K562 (cell line): ENCODE measurements at regions not wholly inside any gene's neighbourhood (a gene's known extent, or its start where the extent isn't known, plus 50 kb on each side); places are given as distances from the start of the nearest gene placed in this dataset.

Source experiments
- ATAC-seq: fragments of 200-7000 bp; cut with Tn5 transposase; 3 replicates; pipeline ENCODE4 v1.9.1; 2020; ENCODE audit warnings: moderate library complexity
- BruUV-seq: library from RNA; stranded (reverse); fragments of 400-500 nt; replicated peaks from 2 replicates; lab custom pipeline; 2021; lab: Mats Ljungman, UMichigan
- CTCF ChIA-PET: fragments of 300-600 bp; formaldehyde crosslinking; extraction: SDS; loops from one replicate; lab custom pipeline; 2021; ENCODE audit warnings: low intra/inter-chr PET ratio; lab: Yijun Ruan, JAX
- POLR2A ChIA-PET: fragments of 300-600, 350-650 bp; sonication (Branson Sonifier 250); formaldehyde crosslinking; extraction: SDS; loops from one replicate; lab custom pipeline; 2021; ENCODE audit warnings: antibody characterized with exemption, inconsistent platforms; lab: Yijun Ruan, JAX
- DNase-seq, 4 experiments: peaks; one replicate each; pipeline versions ENCODE4 v3.0.0 to v3.0.0-alpha.2; 2011 to 2018; ENCODE audit warnings: low spot score in 3 of 4, mixed read lengths in 3 of 4; ENCODE audit errors: extremely low read depth in 1 of 4
- FAIRE-seq: peaks from 2 replicates; lab custom pipeline; 2011; peaks lifted over from hg19 to GRCh38; lab: Jason Lieb, UNC
- H2AFZ ChIP-seq: 2 replicates; pipeline ENCODE4 v1.6.0; 2011; ENCODE audit warnings: low read depth, low read length, control low read depth, inconsistent platforms
- H3K27ac ChIP-seq: fragments of 200-600 bp; 3 replicates; pipeline ENCODE4 v1.8.0; 2011; ENCODE audit warnings: low read depth, mild to moderate bottlenecking, control low read depth, inconsistent platforms, low read length, moderate library complexity, mixed read lengths; ENCODE audit errors: extremely low read depth
- H3K27me3 ChIP-seq, 2 experiments: fragments of 300-600 bp in 1 of 2; 2 replicates in 1 of 2; 3 replicates in 1 of 2; pipeline versions ENCODE4 v1.6.0 to v1.8.0; 2011; ENCODE audit warnings: inconsistent platforms in 2 of 2, low read length in 2 of 2, mild to moderate bottlenecking in 1 of 2, mixed read lengths in 1 of 2, moderate library complexity in 1 of 2; ENCODE audit not compliant: control insufficient read depth in 2 of 2, insufficient read depth in 2 of 2
- H3K36me3 ChIP-seq: fragments of 300-600 bp; 3 replicates; pipeline ENCODE4 v1.8.0; 2011; ENCODE audit warnings: mild to moderate bottlenecking, low read length, inconsistent platforms; ENCODE audit not compliant: control insufficient read depth, insufficient read depth
- H3K4me1 ChIP-seq, 2 experiments: fragments of 200-600 bp in 1 of 2; replicated peaks in 1 of 2; 2 replicates in 1 of 2; 3 replicates in 1 of 2; pipeline versions ENCODE4 v1.5.1 to v1.8.0; 2011; ENCODE audit warnings: inconsistent platforms in 2 of 2, low read length in 2 of 2, mild to moderate bottlenecking in 1 of 2, mixed read lengths in 1 of 2, moderate library complexity in 1 of 2; ENCODE audit not compliant: control insufficient read depth in 2 of 2, insufficient read depth in 2 of 2
- H3K4me2 ChIP-seq: 2 replicates; pipeline ENCODE4 v1.6.1; 2011; ENCODE audit warnings: low read length, control low read depth, inconsistent platforms, mixed read lengths; ENCODE audit not compliant: insufficient read depth
- H3K4me3 ChIP-seq: fragments of 200-600 bp; sonication (generic), shearing (Covaris generic); 2 replicates; pipeline ENCODE4 v1.5.1; 2016; ENCODE audit warnings: control low read depth, inconsistent platforms
- H3K79me2 ChIP-seq: fragments of 200-600 bp; 3 replicates; pipeline ENCODE4 v1.8.0; 2011; ENCODE audit warnings: low read length, inconsistent platforms; ENCODE audit not compliant: control insufficient read depth, insufficient read depth
- H3K9ac ChIP-seq, 2 experiments: 2 replicates each; pipeline versions ENCODE4 v1.6.0 to v1.6.1; 2011; ENCODE audit warnings: low read depth in 2 of 2, low read length in 2 of 2, control low read depth in 1 of 2, inconsistent platforms in 1 of 2, mild to moderate bottlenecking in 1 of 2, mixed read lengths in 1 of 2; ENCODE audit not compliant: insufficient read depth in 1 of 2
- H3K9me1 ChIP-seq: one replicate; pipeline ENCODE4 v1.6.0; 2011; ENCODE audit warnings: inconsistent platforms, mild to moderate bottlenecking, low read length, moderate library complexity; ENCODE audit not compliant: control insufficient read depth, insufficient read depth
- H3K9me3 ChIP-seq: replicated peaks from 2 replicates; pipeline ENCODE4 v1.5.1; 2011; ENCODE audit warnings: low read depth, low read length, inconsistent platforms; ENCODE audit not compliant: control insufficient read depth, insufficient read depth
- H4K20me1 ChIP-seq: replicated peaks from 2 replicates; pipeline ENCODE4 v1.6.1; 2011; ENCODE audit warnings: low read length, inconsistent platforms, mixed read lengths; ENCODE audit not compliant: control insufficient read depth, insufficient read depth
- BACH1 ChIP-seq: fragments of 200-800 bp; sonication (Bioruptor generic); IDR thresholded peaks from 2 replicates; pipeline ENCODE4 v1.6.1; 2016; ENCODE audit warnings: missing genetic modification characterization, missing compliant biosample characterization
- IFI16 ChIP-seq: fragments of 250-450 bp; sonication (Bioruptor Pico); IDR thresholded peaks from 2 replicates; pipeline ENCODE4 v2.1.2; 2022; ENCODE audit warnings: mild to moderate bottlenecking, inconsistent platforms
- NR3C1 ChIP-seq: sonication (generic); formaldehyde crosslinking; IDR thresholded peaks from 2 replicates; pipeline ENCODE4 v1.8.1; 2022; ENCODE audit warnings: missing genetic modification reagents
- TEAD4 ChIP-seq, 2 experiments: sonication (generic) in 1 of 2; formaldehyde crosslinking in 1 of 2; IDR thresholded peaks; 2 replicates each; pipeline versions ENCODE4 v1.6.1 to v1.8.0; 2012 to 2022; ENCODE audit warnings: borderline replicate concordance in 1 of 2, inconsistent platforms in 1 of 2, low read length in 1 of 2, mild to moderate bottlenecking in 1 of 2, missing genetic modification reagents in 1 of 2
- ZNF217 ChIP-seq: sonication (generic); formaldehyde crosslinking; IDR thresholded peaks from 2 replicates; pipeline ENCODE4 v1.8.0; 2022; ENCODE audit warnings: mild to moderate bottlenecking, missing genetic modification reagents
- WGBS: fragments of 100-300 bp; shearing (Covaris generic); methylation state at CpG from one replicate; pipeline ENCODE4 v1.1.6; 2016; ENCODE audit warnings: low coverage, mixed read lengths; ENCODE audit not compliant: insufficient coverage; ENCODE audit errors: missing lambda C conversion rate; 5-methylcytosine and 5-hydroxymethylcytosine counted together
- in situ Hi-C: fragments of 300-500 bp; cut with MboI; formaldehyde crosslinking; loops from 4 replicates; pipeline ENCODE4 v1.15.0; 2018; ENCODE audit warnings: inconsistent platforms, mixed read lengths
- intact Hi-C: fragments of 100-400 bp; cut with micrococcal nuclease; formaldehyde crosslinking; loops from 2 replicates; pipeline ENCODE4 v1.14.2; 2022
- TF ChIP-seq, protein P1 (sequence below): sonication (generic); formaldehyde crosslinking; IDR thresholded peaks from 2 replicates; pipeline ENCODE4 v1.8.0; 2023; ENCODE audit warnings: mild to moderate bottlenecking, missing genetic modification reagents

DNA sequence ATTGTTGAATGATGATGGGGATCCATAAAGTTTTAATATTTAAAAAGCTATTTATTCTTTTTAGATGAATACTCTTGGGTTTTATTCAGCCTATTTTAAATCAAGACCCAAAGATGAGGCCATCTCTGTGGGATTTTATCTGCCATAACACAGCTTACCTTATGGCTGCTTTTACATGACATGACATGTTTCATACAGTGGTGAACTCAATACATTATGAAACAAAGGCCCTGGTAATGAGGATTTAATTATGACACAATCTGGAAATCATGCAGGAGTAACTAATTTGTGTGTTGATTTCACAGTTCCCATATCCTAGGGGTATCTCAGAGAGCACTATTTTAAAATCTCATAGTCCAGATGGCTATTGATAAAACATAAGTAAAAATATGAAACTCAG is 661.8 kb upstream of the FZD8 start:
- FAIRE-seq (no peak), DNase-seq (no peak), ATAC-seq (no peak)
- H3K36me3 ChIP-seq, result no peaks in the 10 kb centered on the region
- H3K4me2 ChIP-seq, result no peak overlapping the region
- H3K9me3 ChIP-seq, result no peaks in the 10 kb centered on the region
- H3K4me3 ChIP-seq, result no peak overlapping the region
- ChIA-PET CTCF (no interaction called here), POLR2A (no interaction called here)
- no peak overlapping the region for H2AFZ ChIP-seq
- H3K79me2 ChIP-seq, result no peaks in the 10 kb centered on the region
- no peak overlapping the region for H3K9ac ChIP-seq
- no peaks in the 10 kb centered on the region for H3K4me1 ChIP-seq
- no peaks in the 10 kb centered on the region for H4K20me1 ChIP-seq
- H3K27ac ChIP-seq, result no peak overlapping the region
- H3K9me1 ChIP-seq, result no peaks in the 10 kb centered on the region
- intact Hi-C loops (no loop called here), in situ Hi-C loops (no loop called here)
- TF ChIP-seq NR3C1 (CRISPR knock-in tag) (no peak), TEAD4 (IDR thresholded peaks at IDR 0.05; ENCODE audit: low read length) (no peak), TEAD4 (CRISPR knock-in tag; IDR thresholded peaks at IDR 0.05; ENCODE audit: borderline replicate concordance) (no peak), ZNF217 (CRISPR knock-in tag) (no peak), BACH1 (tag) (no peak)
- BruUV-seq, result no TSS peak
- no peaks in the 10 kb centered on the region for H3K27me3 ChIP-seq

DNA sequence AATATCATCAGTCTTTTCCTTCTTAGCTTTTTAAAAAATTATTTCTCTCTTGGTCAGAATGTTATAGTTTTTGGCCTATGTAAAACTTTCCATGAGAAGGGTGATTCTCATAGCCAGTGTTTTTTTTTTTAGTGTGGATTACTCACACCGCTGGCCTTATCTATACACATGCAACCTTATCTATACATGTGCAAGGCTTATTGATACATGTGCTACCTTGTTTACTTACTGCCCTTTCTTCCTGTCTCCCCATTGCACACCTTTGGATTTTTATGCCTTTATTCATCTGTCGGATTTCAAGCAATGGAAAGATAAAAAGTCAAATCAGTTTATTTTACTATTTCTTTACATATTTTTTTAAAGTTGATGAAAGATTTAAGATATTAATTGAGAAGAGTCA is 660.0 kb upstream of the FZD8 start:
- Histone ChIP-seq H2AFZ (no peak overlapping the region), H3K4me3 (no peak overlapping the region), H4K20me1 (no peaks in the 10 kb centered on the region), H3K27me3 (no peaks in the 10 kb centered on the region), H3K9me1 (no peaks in the 10 kb centered on the region), H3K27ac (no peak overlapping the region), H3K4me2 (no peak overlapping the region), H3K79me2 (no peaks in the 10 kb centered on the region), H3K9me3 (no peaks in the 10 kb centered on the region; the same call in 1 of the 2 replicates), H3K4me1 (no peaks in the 10 kb centered on the region), H3K36me3 (no peaks in the 10 kb centered on the region), H3K9ac (no peak overlapping the region)
- TF ChIP-seq IFI16 (CRISPR knock-in tag), result no peak
- TF ChIP-seq, protein P1, sequence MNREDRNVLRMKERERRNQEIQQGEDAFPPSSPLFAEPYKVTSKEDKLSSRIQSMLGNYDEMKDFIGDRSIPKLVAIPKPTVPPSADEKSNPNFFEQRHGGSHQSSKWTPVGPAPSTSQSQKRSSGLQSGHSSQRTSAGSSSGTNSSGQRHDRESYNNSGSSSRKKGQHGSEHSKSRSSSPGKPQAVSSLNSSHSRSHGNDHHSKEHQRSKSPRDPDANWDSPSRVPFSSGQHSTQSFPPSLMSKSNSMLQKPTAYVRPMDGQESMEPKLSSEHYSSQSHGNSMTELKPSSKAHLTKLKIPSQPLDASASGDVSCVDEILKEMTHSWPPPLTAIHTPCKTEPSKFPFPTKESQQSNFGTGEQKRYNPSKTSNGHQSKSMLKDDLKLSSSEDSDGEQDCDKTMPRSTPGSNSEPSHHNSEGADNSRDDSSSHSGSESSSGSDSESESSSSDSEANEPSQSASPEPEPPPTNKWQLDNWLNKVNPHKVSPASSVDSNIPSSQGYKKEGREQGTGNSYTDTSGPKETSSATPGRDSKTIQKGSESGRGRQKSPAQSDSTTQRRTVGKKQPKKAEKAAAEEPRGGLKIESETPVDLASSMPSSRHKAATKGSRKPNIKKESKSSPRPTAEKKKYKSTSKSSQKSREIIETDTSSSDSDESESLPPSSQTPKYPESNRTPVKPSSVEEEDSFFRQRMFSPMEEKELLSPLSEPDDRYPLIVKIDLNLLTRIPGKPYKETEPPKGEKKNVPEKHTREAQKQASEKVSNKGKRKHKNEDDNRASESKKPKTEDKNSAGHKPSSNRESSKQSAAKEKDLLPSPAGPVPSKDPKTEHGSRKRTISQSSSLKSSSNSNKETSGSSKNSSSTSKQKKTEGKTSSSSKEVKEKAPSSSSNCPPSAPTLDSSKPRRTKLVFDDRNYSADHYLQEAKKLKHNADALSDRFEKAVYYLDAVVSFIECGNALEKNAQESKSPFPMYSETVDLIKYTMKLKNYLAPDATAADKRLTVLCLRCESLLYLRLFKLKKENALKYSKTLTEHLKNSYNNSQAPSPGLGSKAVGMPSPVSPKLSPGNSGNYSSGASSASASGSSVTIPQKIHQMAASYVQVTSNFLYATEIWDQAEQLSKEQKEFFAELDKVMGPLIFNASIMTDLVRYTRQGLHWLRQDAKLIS (CRISPR knock-in tag), result no peak
- POLR2A ChIA-PET, result no interaction called here
- DNase-seq (no peak), FAIRE-seq (no peak), ATAC-seq (no peak)
- 0% methylated on average over 2 of the region's 2 CpGs for WGBS
- CTCF ChIA-PET, result no interaction called here
- no TSS peak for BruUV-seq
- in situ Hi-C loops, result no loop called here
- intact Hi-C loops, result no loop called here
